Panc1 (cell line): ENCODE measurements at regions not wholly inside any gene's neighbourhood (a gene's known extent, or its start where the extent isn't known, plus 50 kb on each side); places are given as distances from the start of the nearest gene placed in this dataset.

Source experiments
- CTCF ChIP-seq: fragments of 450-650 bp; IDR thresholded peaks from 2 replicates; pipeline ENCODE4 v1.5.1; 2017; ENCODE audit warnings: mild to moderate bottlenecking
- SIN3A ChIP-seq: IDR thresholded peaks from 2 replicates; pipeline ENCODE4 v1.6.1; 2012; ENCODE audit warnings: low read depth, mild to moderate bottlenecking, low read length, moderate library complexity, borderline replicate concordance; ENCODE audit not compliant: insufficient read depth

GRCh38 chr20:40081653-40082052 is 607.4 kb downstream of the MAFB start:
- TF ChIP-seq CTCF = no peak
- TF ChIP-seq SIN3A = no peak
